B cell (primary cell): ENCODE measurements at regions not wholly inside any gene's neighbourhood (a gene's known extent, or its start where the extent isn't known, plus 50 kb on each side); places are given as distances from the start of the nearest gene placed in this dataset.

Source experiments
- ATAC-seq: fragments of 200-7000 bp; cut with Tn5 transposase; one replicate; pipeline ENCODE4 v1.10.0; 2021; ENCODE audit warnings: low read depth, mild to moderate bottlenecking, moderate number of reproducible peaks, moderate library complexity
- CTCF ChIA-PET: fragments of 350-600 bp; sonication (Branson Sonifier 250); formaldehyde crosslinking; loops from one replicate; lab custom pipeline; 2021; ENCODE audit warnings: antibody characterized with exemption, inconsistent platforms; lab: Charles Lee
- POLR2A ChIA-PET: fragments of 350-600 bp; sonication (Branson Sonifier 250); formaldehyde crosslinking; loops from one replicate; lab custom pipeline; 2021; ENCODE audit warnings: antibody characterized with exemption; lab: Charles Lee
- DNase-seq: peaks from one replicate; pipeline ENCODE4 v3.0.0; 2013
- H2AFZ ChIP-seq: 2 replicates; pipeline ENCODE4 v1.6.1; 2012; ENCODE audit warnings: mild to moderate bottlenecking, low read depth, low read length; ENCODE audit not compliant: insufficient read depth, poor library complexity, severe bottlenecking
- H3K27ac ChIP-seq, 2 donors: 1 replicate in 1 of 2; 2 replicates in 1 of 2; pipeline ENCODE4 v1.5.1; 2012 to 2013; ENCODE audit warnings: low read length in 2 of 2, mild to moderate bottlenecking in 2 of 2, moderate library complexity in 1 of 2
- H3K27me3 ChIP-seq, 4 experiments: fragments of 200-600 bp in 1 of 4; sonication (generic) in 1 of 4; replicated peaks in 1 of 4; 1 replicate in 2 of 4; 2 replicates in 2 of 4; pipeline versions ENCODE4 v1.6.1 to v1.7.0; 2013 to 2016; ENCODE audit warnings: low read length in 3 of 4, mild to moderate bottlenecking in 2 of 4, mixed read lengths in 1 of 4, moderate library complexity in 1 of 4; ENCODE audit not compliant: insufficient read depth in 4 of 4, control insufficient read depth in 3 of 4; ENCODE audit errors: control extremely low read depth in 1 of 4
- H3K36me3 ChIP-seq, 2 experiments: replicated peaks in 1 of 2; 1 replicate in 1 of 2; 2 replicates in 1 of 2; pipeline versions ENCODE4 v1.6.1 to v1.7.1; 2013; ENCODE audit warnings: low read length in 1 of 2; ENCODE audit not compliant: insufficient read depth in 2 of 2, control insufficient read depth in 1 of 2; ENCODE audit errors: control extremely low read depth in 1 of 2, extremely low read depth in 1 of 2
- H3K4me1 ChIP-seq, 2 donors: fragments of 200-600 bp in 1 of 2; sonication (generic) in 1 of 2; 1 replicate in 1 of 2; 2 replicates in 1 of 2; pipeline versions ENCODE4 v1.5.1 to v1.6.1; 2013 to 2017; ENCODE audit warnings: low read length in 2 of 2; ENCODE audit not compliant: control insufficient read depth in 2 of 2, insufficient read depth in 2 of 2
- H3K4me2 ChIP-seq: replicated peaks from 2 replicates; pipeline ENCODE3; 2012; ENCODE audit warnings: mild to moderate bottlenecking, low read depth, low read length; ENCODE audit not compliant: poor library complexity, severe bottlenecking
- H3K4me3 ChIP-seq, 5 experiments: fragments of 200-600 bp in 1 of 5; sonication (generic) in 1 of 5; 1 replicate in 3 of 5; 2 replicates in 2 of 5; pipeline versions ENCODE4 v1.5.1 to v1.7.0; 2011 to 2016; ENCODE audit warnings: low read length in 4 of 5, mild to moderate bottlenecking in 4 of 5, low read depth in 2 of 5, control low read depth in 1 of 5, moderate library complexity in 1 of 5; ENCODE audit not compliant: insufficient read depth in 1 of 5; ENCODE audit errors: control extremely low read depth in 1 of 5, extremely low read depth in 1 of 5
- H3K79me2 ChIP-seq: fragments of 200-600 bp; sonication (generic); one replicate; pipeline ENCODE4 v1.6.0; 2016; ENCODE audit warnings: low read length; ENCODE audit not compliant: control insufficient read depth, insufficient read depth
- H3K9ac ChIP-seq: fragments of 200-600 bp; sonication (generic); 2 replicates; pipeline ENCODE4 v1.6.1; 2017; ENCODE audit warnings: mild to moderate bottlenecking, low read length, moderate library complexity
- H3K9me3 ChIP-seq, 3 donors: one replicate each; pipeline versions ENCODE4 v1.6.1 to v1.7.1; 2013; ENCODE audit warnings: low read length in 2 of 3; ENCODE audit not compliant: control insufficient read depth in 2 of 3, insufficient read depth in 1 of 3; ENCODE audit errors: control extremely low read depth in 1 of 3
- H4K20me1 ChIP-seq: 2 replicates; pipeline ENCODE4 v1.6.0; 2012; ENCODE audit warnings: mild to moderate bottlenecking, low read length; ENCODE audit not compliant: insufficient read depth, control insufficient read depth, poor library complexity, severe bottlenecking
- H3K27ac Mint-ChIP-seq: one replicate; pipeline ENCODE4 v1.8.0; 2021; ENCODE audit warnings: mixed read lengths
- H3K27me3 Mint-ChIP-seq: one replicate; pipeline ENCODE4 v1.8.0; 2021; ENCODE audit warnings: mixed read lengths
- H3K4me1 Mint-ChIP-seq: one replicate; pipeline ENCODE4 v1.8.0; 2021; ENCODE audit warnings: mixed read lengths
- H3K4me3 Mint-ChIP-seq: one replicate; pipeline ENCODE4 v1.8.0; 2021; ENCODE audit warnings: mixed read lengths
- H3K9me3 Mint-ChIP-seq: one replicate; pipeline ENCODE4 v1.8.0; 2022; ENCODE audit warnings: mixed read lengths; ENCODE audit not compliant: insufficient read depth
- EZH2 ChIP-seq: IDR thresholded peaks from 2 replicates; pipeline ENCODE4 v1.6.1; 2012; ENCODE audit warnings: borderline replicate concordance, low read depth, mild to moderate bottlenecking, moderate library complexity, low read length; ENCODE audit not compliant: insufficient read depth, poor library complexity, severe bottlenecking
- WGBS: methylation state at CpG from one replicate; pipeline ENCODE4 v1.1.5; 2013; ENCODE audit warnings: missing lambda C conversion rate; ENCODE audit not compliant: insufficient coverage; 5-methylcytosine and 5-hydroxymethylcytosine counted together
- intact Hi-C: fragments of 100-400 bp; cut with micrococcal nuclease; formaldehyde crosslinking; loops from one replicate; pipeline ENCODE4 v1.10.0; 2022
- TF ChIP-seq, protein P1 (sequence below): fragments of 200-600 bp; IDR thresholded peaks from one replicate; pipeline ENCODE4 v1.8.0; 2022; ENCODE audit warnings: antibody characterized with exemption, mild to moderate bottlenecking

DNA sequence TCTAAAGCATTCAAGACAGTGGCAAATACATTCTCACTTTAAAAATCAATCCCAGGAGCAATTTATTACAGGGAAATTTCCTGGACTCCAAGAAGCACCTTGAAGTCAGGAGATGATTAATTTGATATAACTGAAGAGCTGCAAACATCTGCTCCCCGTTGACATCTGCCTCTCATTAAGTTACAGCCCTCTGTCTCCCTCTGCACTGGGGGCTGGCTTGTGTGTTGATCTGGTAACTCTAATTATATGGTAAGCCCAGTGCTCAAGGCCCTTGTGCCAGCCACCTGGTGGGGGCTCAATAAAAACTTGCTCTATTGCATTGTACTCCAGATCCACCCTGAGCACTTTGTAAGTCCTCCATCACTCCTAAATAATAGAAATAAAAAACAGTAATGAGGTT lies 131.1 kb upstream of the ZNF462 start:
- H3K27ac Mint-ChIP-seq, result no peak overlapping the region
- DNase-seq (no peak), ATAC-seq (no peak)
- no peaks in the 10 kb centered on the region for H3K36me3 ChIP-seq
- intact Hi-C loops, result no loop called here
- H3K27me3 Mint-ChIP-seq, result peaks cover 4% of the 10 kb centered on the region
- no peaks in the 10 kb centered on the region for H3K4me1 ChIP-seq
- H3K4me2 ChIP-seq, result no peak overlapping the region
- CTCF ChIA-PET, result no interaction called here
- POLR2A ChIA-PET, result no interaction called here
- H3K79me2 ChIP-seq, result no peaks in the 10 kb centered on the region
- H3K4me1 Mint-ChIP-seq, result no peaks in the 10 kb centered on the region
- no peak overlapping the region for H3K9ac ChIP-seq
- WGBS, result no CpG with 5 or more reads among the region's 1 CpG
- no peak overlapping the region for H3K4me3 ChIP-seq
- H4K20me1 ChIP-seq, result no peaks in the 10 kb centered on the region
- no peak overlapping the region for H2AFZ ChIP-seq
- H3K27me3 ChIP-seq, result no peaks in the 10 kb centered on the region
- TF ChIP-seq EZH2, result no peak
- TF ChIP-seq, protein P1, sequence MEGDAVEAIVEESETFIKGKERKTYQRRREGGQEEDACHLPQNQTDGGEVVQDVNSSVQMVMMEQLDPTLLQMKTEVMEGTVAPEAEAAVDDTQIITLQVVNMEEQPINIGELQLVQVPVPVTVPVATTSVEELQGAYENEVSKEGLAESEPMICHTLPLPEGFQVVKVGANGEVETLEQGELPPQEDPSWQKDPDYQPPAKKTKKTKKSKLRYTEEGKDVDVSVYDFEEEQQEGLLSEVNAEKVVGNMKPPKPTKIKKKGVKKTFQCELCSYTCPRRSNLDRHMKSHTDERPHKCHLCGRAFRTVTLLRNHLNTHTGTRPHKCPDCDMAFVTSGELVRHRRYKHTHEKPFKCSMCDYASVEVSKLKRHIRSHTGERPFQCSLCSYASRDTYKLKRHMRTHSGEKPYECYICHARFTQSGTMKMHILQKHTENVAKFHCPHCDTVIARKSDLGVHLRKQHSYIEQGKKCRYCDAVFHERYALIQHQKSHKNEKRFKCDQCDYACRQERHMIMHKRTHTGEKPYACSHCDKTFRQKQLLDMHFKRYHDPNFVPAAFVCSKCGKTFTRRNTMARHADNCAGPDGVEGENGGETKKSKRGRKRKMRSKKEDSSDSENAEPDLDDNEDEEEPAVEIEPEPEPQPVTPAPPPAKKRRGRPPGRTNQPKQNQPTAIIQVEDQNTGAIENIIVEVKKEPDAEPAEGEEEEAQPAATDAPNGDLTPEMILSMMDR, result no peak
- H3K4me3 Mint-ChIP-seq, result no peak overlapping the region
- H3K27ac ChIP-seq, result no peak overlapping the region
- no peaks in the 10 kb centered on the region for H3K9me3 Mint-ChIP-seq
- no peaks in the 10 kb centered on the region for H3K9me3 ChIP-seq

DNA sequence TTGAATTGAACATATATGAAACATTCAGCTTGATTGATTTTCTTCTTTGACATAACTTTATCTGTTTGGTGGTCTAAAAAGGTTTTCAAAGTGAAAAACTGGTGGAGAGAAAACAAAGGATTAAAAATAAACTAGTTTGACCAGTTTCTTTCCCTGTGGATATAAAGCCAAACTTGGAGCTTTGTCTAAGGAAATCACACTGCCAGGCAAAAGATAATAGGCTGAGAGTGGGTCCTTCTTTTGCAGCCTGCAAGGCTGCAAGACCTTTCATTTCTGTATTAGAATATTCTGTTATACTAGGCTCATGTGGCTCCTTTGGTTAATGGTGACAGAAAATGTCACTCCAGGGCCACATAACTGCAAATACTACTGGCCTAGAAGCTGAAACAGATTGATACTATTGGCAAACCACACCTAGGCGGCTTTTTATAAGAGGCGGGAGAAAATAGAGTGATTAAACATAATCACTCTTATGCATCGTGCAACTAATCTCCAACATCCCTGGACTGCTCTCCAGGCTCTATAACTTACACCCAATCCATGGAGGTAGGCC lies 129.1 kb upstream of the ZNF462 start:
- H3K4me3 Mint-ChIP-seq, result no peak overlapping the region
- H3K27me3 Mint-ChIP-seq, result peaks cover 4% of the 10 kb centered on the region
- H3K9me3 Mint-ChIP-seq, result no peaks in the 10 kb centered on the region
- no peaks in the 10 kb centered on the region for H3K36me3 ChIP-seq
- no peak for DNase-seq
- H3K4me1 Mint-ChIP-seq, result no peaks in the 10 kb centered on the region
- WGBS, result no CpG with 5 or more reads among the region's 3 CpGs
- TF ChIP-seq, protein P1, result no peak
- no peak for TF ChIP-seq EZH2
- intact Hi-C loops, result no loop called here
- no peaks in the 10 kb centered on the region for H3K27me3 ChIP-seq
- no peak overlapping the region for H3K4me2 ChIP-seq
- CTCF ChIA-PET, result no interaction called here
- no peak for ATAC-seq
- no peaks in the 10 kb centered on the region for H3K79me2 ChIP-seq
- no peaks in the 10 kb centered on the region for H3K9me3 ChIP-seq
- H3K9ac ChIP-seq, result no peak overlapping the region
- no peaks in the 10 kb centered on the region for H4K20me1 ChIP-seq
- H3K4me1 ChIP-seq, result no peaks in the 10 kb centered on the region
- no peak overlapping the region for H2AFZ ChIP-seq
- no peak overlapping the region for H3K27ac ChIP-seq
- no peak overlapping the region for H3K4me3 ChIP-seq
- H3K27ac Mint-ChIP-seq, result no peak overlapping the region
- POLR2A ChIA-PET, result no interaction called here
